Esophagus squamous epithelium (tissue), 4 donors: ENCODE measurements at regions not wholly inside any gene's neighbourhood (a gene's known extent, or its start where the extent isn't known, plus 50 kb on each side); places are given as distances from the start of the nearest gene placed in this dataset.

ENCODE experiments used
- POLR2A ChIP-seq, 4 donors: fragments of 450-650 bp; IDR thresholded peaks; one replicate each; pipeline ENCODE4 v1.6.1; 2017; ENCODE audit warnings: antibody characterized with exemption in 4 of 4, mild to moderate bottlenecking in 4 of 4, moderate library complexity in 3 of 4
- TF ChIP-seq, protein P1 (sequence below), 6 experiments: fragments of 450-650 bp in 4 of 6; fragments of 200-600 bp in 2 of 6; sonication (generic) in 2 of 6; IDR thresholded peaks; one replicate each; pipeline ENCODE4 v1.5.1; 2016 to 2019; ENCODE audit warnings: antibody characterized with exemption in 6 of 6, mild to moderate bottlenecking in 4 of 6, moderate library complexity in 4 of 6

GRCh38 chr2:52810460-52810859 is 957.1 kb upstream of the CHAC2 start:
- TF ChIP-seq, protein P1, sequence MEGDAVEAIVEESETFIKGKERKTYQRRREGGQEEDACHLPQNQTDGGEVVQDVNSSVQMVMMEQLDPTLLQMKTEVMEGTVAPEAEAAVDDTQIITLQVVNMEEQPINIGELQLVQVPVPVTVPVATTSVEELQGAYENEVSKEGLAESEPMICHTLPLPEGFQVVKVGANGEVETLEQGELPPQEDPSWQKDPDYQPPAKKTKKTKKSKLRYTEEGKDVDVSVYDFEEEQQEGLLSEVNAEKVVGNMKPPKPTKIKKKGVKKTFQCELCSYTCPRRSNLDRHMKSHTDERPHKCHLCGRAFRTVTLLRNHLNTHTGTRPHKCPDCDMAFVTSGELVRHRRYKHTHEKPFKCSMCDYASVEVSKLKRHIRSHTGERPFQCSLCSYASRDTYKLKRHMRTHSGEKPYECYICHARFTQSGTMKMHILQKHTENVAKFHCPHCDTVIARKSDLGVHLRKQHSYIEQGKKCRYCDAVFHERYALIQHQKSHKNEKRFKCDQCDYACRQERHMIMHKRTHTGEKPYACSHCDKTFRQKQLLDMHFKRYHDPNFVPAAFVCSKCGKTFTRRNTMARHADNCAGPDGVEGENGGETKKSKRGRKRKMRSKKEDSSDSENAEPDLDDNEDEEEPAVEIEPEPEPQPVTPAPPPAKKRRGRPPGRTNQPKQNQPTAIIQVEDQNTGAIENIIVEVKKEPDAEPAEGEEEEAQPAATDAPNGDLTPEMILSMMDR (IDR thresholded peaks at IDR 0.05): no peak
- TF ChIP-seq POLR2A (IDR thresholded peaks at IDR 0.05): no peak
